Pancreas (tissue), 10 donors: ENCODE measurements at regions not wholly inside any gene's neighbourhood (a gene's known extent, or its start where the extent isn't known, plus 50 kb on each side); places are given as distances from the start of the nearest gene placed in this dataset.
A peak's percentile ranks its signal among the peaks of the same experiment; 100 is the strongest.

ENCODE experiments used
- ATAC-seq, 4 donors: fragments of 200-7000 bp; cut with Tn5 transposase; one replicate each; pipeline versions ENCODE4 v1.8.0 to v1.9.1; 2020; ENCODE audit warnings: mild to moderate bottlenecking in 4 of 4, moderate library complexity in 4 of 4
- DNase-seq, 6 donors: peaks; one replicate each; pipeline ENCODE4 v3.0.0-alpha.2; 2020
- FAIRE-seq: peaks from 2 replicates; lab custom pipeline; 2012; peaks lifted over from hg19 to GRCh38; lab: Jason Lieb, UNC
- H3K27ac ChIP-seq, 4 donors: fragments of 200-600 bp; sonication (generic); 1 replicate in 3 of 4; 2 replicates in 1 of 4; pipeline versions ENCODE4 v1.5.0 to v1.8.0; 2020
- H3K27me3 ChIP-seq, 4 donors: fragments of 200-600 bp; one replicate each; pipeline ENCODE4 v1.8.0; 2021
- H3K36me3 ChIP-seq, 3 donors: fragments of 200-600 bp; sonication (generic) in 1 of 3; one replicate each; pipeline versions ENCODE4 v1.5.0 to v1.8.0; 2020 to 2021
- H3K4me1 ChIP-seq, 3 donors: fragments of 200-600 bp; one replicate each; pipeline ENCODE4 v1.8.0; 2021
- H3K4me3 ChIP-seq, 4 donors: fragments of 200-600 bp; sonication (generic) in 2 of 4; one replicate each; pipeline versions ENCODE4 v1.5.0 to v1.8.0; 2020 to 2021
- H3K9me3 ChIP-seq, 4 donors: fragments of 200-600 bp; one replicate each; pipeline ENCODE4 v1.8.0; 2021
- WGBS, 2 donors: extraction: QIAGEN DNeasy Blood & Tissue Kit; methylation state at CpG; one replicate each; pipeline ENCODE4 v1.1.7; 2013; 5-methylcytosine and 5-hydroxymethylcytosine counted together
- intact Hi-C, 3 donors: fragments of 100-400 bp; cut with DNase I; formaldehyde crosslinking; loops; one replicate each; pipeline versions ENCODE4 v1.11.1 to v1.14.2; 2022
- TF ChIP-seq, protein P1 (sequence below), 4 donors: fragments of 200-600 bp; sonication (generic) in 3 of 4; IDR thresholded peaks; one replicate each; pipeline versions ENCODE4 v1.5.0 to v1.8.0; 2021; ENCODE audit warnings: antibody characterized with exemption in 4 of 4
- donor health status: healthy with polysubstance abuse.
- donor health status: DM: no; HTN: no; CAD: no; lungs with moderate emphysema.
- donor health status: DM: no; HTN: no; CAD: no.
- donor health status: control.
- donor health status: control.
- donor health status: Bipolar disorder and iron deficiency.
- donor health status: DM: yes; HTN: yes; CAD: no.
- donor health status: DM: no; HTN: no; CAD: no.
- donor health status: DM: no; HTN: no; CAD: no.
- donor health status: DM: yes; HTN: yes; CAD: no.

DNA sequence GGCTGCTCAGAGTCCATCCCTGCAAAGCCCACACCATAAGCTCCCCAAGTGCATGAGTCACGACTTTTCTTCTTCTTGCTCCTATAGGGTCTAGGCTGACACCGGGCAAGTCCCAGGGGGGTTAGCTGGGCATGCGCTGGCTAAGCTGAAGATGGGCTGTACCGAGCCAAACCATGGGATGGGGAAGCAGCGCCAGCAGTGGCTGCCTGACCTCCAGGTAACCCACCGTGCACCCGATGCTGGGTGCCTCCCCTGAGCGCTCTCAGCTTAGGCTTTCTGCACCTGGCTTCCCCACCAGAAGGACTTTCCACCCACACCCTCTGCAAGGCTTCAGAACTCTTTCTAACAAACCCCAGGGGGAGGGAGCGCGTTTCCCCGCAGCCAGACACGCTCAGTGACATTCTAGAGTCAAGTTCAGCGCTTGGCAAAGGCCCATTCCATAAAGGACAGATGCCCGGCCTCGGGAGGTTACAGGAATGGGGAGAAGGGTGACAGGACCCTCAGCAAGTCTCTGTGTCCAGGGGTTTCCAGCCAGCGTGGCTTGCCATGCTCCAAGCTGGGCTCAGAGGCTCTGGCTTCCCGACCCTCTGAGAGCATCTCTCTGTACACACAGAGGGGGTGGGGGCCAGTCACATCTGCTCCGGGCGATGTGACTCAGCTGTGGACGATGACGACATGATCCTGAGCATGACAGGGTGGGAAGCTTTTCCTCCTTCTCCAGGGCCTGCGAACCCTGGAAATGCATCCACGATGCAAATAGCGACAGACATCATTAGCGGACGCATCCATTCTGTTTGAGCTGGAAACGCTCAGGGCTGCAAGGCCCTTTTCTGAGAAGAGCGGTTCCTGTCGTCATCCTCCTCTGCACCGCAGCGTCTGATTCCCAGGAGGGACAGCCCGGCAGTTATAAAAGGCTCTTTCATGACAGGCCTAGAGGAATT is 107.8 kb downstream of the SIK1 start:
- Histone ChIP-seq H3K4me3 (no peak overlapping the region), H3K36me3 (no peaks in the 10 kb centered on the region), H3K9me3 (no peaks in the 10 kb centered on the region), H3K27me3 (no peaks in the 10 kb centered on the region), H3K27ac (no peak overlapping the region), H3K4me1 (peaks cover 0 to 3% (median 2%) of the 10 kb centered on the region in 3 donors)
- FAIRE-seq (no peak), ATAC-seq (no peak), DNase-seq (peak in 2 of 6 donors; percentile 15 to 58)
- 78 to 81% methylated on average over 32 of the region's 32 CpGs for WGBS, 2 donors
- TF ChIP-seq, protein P1, sequence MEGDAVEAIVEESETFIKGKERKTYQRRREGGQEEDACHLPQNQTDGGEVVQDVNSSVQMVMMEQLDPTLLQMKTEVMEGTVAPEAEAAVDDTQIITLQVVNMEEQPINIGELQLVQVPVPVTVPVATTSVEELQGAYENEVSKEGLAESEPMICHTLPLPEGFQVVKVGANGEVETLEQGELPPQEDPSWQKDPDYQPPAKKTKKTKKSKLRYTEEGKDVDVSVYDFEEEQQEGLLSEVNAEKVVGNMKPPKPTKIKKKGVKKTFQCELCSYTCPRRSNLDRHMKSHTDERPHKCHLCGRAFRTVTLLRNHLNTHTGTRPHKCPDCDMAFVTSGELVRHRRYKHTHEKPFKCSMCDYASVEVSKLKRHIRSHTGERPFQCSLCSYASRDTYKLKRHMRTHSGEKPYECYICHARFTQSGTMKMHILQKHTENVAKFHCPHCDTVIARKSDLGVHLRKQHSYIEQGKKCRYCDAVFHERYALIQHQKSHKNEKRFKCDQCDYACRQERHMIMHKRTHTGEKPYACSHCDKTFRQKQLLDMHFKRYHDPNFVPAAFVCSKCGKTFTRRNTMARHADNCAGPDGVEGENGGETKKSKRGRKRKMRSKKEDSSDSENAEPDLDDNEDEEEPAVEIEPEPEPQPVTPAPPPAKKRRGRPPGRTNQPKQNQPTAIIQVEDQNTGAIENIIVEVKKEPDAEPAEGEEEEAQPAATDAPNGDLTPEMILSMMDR (IDR thresholded peaks at IDR 0.05), result no peak
- intact Hi-C loops, result no loop called here

DNA sequence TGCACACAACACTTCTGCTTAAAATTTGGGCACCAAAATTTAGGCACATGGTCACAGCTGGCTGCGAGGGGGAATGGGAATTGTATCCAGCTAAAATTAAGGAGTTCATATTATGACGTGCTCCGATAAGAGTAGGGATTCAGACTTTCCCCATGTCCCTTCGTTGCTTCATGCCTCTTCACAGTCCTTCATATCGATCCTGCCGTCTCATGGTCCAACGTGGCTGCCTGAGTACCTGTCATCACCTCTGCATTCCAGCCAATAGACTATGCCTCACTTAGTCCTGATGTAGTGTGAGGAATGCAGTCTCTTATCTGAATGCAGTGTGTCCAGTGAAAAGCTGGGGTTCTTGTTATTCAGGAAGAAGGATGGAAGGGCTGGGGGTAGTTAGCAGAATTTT is 108.6 kb downstream of the SIK1 start:
- H3K9me3 ChIP-seq, result no peaks in the 10 kb centered on the region
- 89 to 95% methylated on average over 7 of the region's 7 CpGs for WGBS, 2 donors
- DNase-seq (no peak), FAIRE-seq (no peak), ATAC-seq (no peak)
- intact Hi-C loops, result no loop called here
- H3K27ac ChIP-seq, result no peak overlapping the region
- H3K4me3 ChIP-seq, result no peak overlapping the region
- H3K4me1 ChIP-seq, result peaks cover 0 to 3% (median 0%) of the 10 kb centered on the region in 3 donors
- H3K36me3 ChIP-seq, result no peaks in the 10 kb centered on the region
- no peaks in the 10 kb centered on the region for H3K27me3 ChIP-seq
- TF ChIP-seq, protein P1 (IDR thresholded peaks at IDR 0.05), result no peak

DNA sequence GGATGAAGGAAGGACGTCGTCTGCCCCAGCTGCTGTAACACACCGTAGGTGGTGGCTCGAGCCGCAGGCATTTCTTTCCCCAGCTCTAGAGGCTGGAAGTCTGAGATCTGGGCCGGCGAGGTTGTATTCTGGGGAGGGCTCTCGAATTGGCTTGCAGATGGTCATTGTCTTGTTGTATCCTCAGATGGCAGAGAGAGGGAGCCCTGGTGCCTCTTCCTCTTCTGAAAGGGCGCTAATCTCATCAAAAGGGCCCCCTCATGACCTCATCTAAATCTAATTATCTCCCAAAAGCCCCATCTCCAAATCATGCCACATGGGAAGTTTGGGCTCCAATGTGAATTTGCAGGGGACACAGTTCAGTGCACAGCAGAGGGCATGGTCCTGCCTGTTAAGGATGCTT is 109.0 kb downstream of the SIK1 start:
- Histone ChIP-seq H3K36me3 (no peaks in the 10 kb centered on the region), H3K27ac (no peak overlapping the region), H3K4me1 (peaks cover 0 to 2% (median 0%) of the 10 kb centered on the region in 3 donors), H3K4me3 (no peak overlapping the region), H3K27me3 (no peaks in the 10 kb centered on the region), H3K9me3 (no peaks in the 10 kb centered on the region)
- WGBS, 2 donors, result 83 to 84% methylated on average over 9 of the region's 9 CpGs
- no peak for FAIRE-seq
- DNase-seq, result no peak
- TF ChIP-seq, protein P1 (IDR thresholded peaks at IDR 0.05), result no peak
- no peak for ATAC-seq
- intact Hi-C loops, result no loop called here

DNA sequence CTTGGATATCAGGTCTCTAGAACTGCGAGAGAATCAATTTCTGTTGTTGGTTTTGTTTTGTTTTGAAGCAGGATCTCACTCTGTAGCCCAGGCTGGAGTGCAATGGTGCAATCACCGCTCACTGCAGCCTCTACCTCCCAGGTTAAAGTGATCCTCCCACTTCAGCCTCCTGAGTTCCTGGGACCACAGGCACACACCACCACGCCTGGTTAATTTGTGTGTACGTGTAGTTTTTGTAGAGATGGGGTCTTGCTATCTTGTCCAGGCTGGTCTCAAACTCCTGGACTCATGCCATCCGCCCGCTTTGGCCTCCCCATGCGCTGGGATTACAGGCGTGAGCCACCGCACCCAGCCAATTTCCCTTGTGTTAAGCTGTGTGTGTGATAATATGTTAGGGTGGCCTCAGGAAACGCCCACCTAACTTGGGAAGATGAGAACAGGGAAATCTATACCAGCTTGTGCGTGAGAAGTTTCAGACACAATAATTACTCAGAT is 109.6 kb downstream of the SIK1 start:
- H3K4me1 ChIP-seq, result no peaks in the 10 kb centered on the region
- H3K4me3 ChIP-seq, result no peak overlapping the region
- ATAC-seq (no peak), FAIRE-seq (no peak), DNase-seq (peak in 1 of 6 donors; percentile 21)
- intact Hi-C loops, result no loop called here
- 93 to 94% methylated on average over 11 of the region's 11 CpGs for WGBS, 2 donors
- H3K27me3 ChIP-seq, result no peaks in the 10 kb centered on the region
- no peaks in the 10 kb centered on the region for H3K36me3 ChIP-seq
- TF ChIP-seq, protein P1 (IDR thresholded peaks at IDR 0.05), result no peak
- H3K9me3 ChIP-seq, result no peaks in the 10 kb centered on the region
- no peak overlapping the region for H3K27ac ChIP-seq
